ENCODE measurements at regions not wholly inside any gene's neighbourhood (a gene's known extent, or its start where the extent isn't known, plus 50 kb on each side); places are given as distances from the start of the nearest gene placed in this dataset.

GRCh38 chr11:134536219-134536618 lies 124.2 kb upstream of the B3GAT1 start:
- no peak overlapping the region for H3K27ac ChIP-seq (ENCODE audit: extremely low read depth, low read depth, low read length)
- H3K79me2 ChIP-seq (ENCODE audit: control insufficient read depth, insufficient read depth, low read length): no peaks in the 10 kb centered on the region
- H3K4me3 ChIP-seq: no peak overlapping the region
- H3K9ac ChIP-seq (ENCODE audit: insufficient read depth in 1 of 2, low read depth in 2 of 2, low read length in 2 of 2): no peak overlapping the region
- ChIA-PET POLR2A (no interaction called here), CTCF (ENCODE audit: low intra/inter-chr PET ratio) (no interaction called here)
- peaks cover 11 to 66% of the 10 kb centered on the region in 2 experiments; a peak in 3 of 5 replicates for H3K27me3 ChIP-seq (ENCODE audit: control insufficient read depth in 2 of 2, insufficient read depth in 2 of 2, low read length in 2 of 2)
- WGBS (ENCODE audit: insufficient coverage, low coverage, missing lambda C conversion rate): 3% methylated on average over 15 of the region's 15 CpGs
- no TSS peak for BruUV-seq (replicated peaks)
- 0 out of 5 replicates have a peak, but pooled peaks cover 0 to 4% of the 10 kb centered on the region in 2 experiments for H3K4me1 ChIP-seq (replicated peaks in 1 of 2; ENCODE audit: control insufficient read depth in 2 of 2, insufficient read depth in 2 of 2, low read length in 2 of 2)
- H2AFZ ChIP-seq (ENCODE audit: low read depth, low read length): no peak overlapping the region
- no peaks in the 10 kb centered on the region for H3K9me1 ChIP-seq (ENCODE audit: control insufficient read depth, insufficient read depth, low read length)
- FAIRE-seq (no peak), DNase-seq (ENCODE audit: extremely low read depth in 1 of 4, low spot score in 3 of 4) (no peak), ATAC-seq (no peak; the same call in 2 of the 3 replicates)
- H3K36me3 ChIP-seq (ENCODE audit: control insufficient read depth, insufficient read depth, low read length): no peaks in the 10 kb centered on the region
- no peaks in the 10 kb centered on the region for H3K9me3 ChIP-seq (replicated peaks; ENCODE audit: control insufficient read depth, insufficient read depth, low read depth, low read length)
- in situ Hi-C loops (cut with MboI): no loop called here
- intact Hi-C loops (cut with micrococcal nuclease): no loop called here
- H4K20me1 ChIP-seq (replicated peaks; ENCODE audit: control insufficient read depth, insufficient read depth, low read length): 0 out of 2 replicates have a peak, but pooled peaks cover 4% of the 10 kb centered on the region
- no peak overlapping the region for H3K4me2 ChIP-seq (ENCODE audit: insufficient read depth, low read length)
- TF ChIP-seq, protein P1, sequence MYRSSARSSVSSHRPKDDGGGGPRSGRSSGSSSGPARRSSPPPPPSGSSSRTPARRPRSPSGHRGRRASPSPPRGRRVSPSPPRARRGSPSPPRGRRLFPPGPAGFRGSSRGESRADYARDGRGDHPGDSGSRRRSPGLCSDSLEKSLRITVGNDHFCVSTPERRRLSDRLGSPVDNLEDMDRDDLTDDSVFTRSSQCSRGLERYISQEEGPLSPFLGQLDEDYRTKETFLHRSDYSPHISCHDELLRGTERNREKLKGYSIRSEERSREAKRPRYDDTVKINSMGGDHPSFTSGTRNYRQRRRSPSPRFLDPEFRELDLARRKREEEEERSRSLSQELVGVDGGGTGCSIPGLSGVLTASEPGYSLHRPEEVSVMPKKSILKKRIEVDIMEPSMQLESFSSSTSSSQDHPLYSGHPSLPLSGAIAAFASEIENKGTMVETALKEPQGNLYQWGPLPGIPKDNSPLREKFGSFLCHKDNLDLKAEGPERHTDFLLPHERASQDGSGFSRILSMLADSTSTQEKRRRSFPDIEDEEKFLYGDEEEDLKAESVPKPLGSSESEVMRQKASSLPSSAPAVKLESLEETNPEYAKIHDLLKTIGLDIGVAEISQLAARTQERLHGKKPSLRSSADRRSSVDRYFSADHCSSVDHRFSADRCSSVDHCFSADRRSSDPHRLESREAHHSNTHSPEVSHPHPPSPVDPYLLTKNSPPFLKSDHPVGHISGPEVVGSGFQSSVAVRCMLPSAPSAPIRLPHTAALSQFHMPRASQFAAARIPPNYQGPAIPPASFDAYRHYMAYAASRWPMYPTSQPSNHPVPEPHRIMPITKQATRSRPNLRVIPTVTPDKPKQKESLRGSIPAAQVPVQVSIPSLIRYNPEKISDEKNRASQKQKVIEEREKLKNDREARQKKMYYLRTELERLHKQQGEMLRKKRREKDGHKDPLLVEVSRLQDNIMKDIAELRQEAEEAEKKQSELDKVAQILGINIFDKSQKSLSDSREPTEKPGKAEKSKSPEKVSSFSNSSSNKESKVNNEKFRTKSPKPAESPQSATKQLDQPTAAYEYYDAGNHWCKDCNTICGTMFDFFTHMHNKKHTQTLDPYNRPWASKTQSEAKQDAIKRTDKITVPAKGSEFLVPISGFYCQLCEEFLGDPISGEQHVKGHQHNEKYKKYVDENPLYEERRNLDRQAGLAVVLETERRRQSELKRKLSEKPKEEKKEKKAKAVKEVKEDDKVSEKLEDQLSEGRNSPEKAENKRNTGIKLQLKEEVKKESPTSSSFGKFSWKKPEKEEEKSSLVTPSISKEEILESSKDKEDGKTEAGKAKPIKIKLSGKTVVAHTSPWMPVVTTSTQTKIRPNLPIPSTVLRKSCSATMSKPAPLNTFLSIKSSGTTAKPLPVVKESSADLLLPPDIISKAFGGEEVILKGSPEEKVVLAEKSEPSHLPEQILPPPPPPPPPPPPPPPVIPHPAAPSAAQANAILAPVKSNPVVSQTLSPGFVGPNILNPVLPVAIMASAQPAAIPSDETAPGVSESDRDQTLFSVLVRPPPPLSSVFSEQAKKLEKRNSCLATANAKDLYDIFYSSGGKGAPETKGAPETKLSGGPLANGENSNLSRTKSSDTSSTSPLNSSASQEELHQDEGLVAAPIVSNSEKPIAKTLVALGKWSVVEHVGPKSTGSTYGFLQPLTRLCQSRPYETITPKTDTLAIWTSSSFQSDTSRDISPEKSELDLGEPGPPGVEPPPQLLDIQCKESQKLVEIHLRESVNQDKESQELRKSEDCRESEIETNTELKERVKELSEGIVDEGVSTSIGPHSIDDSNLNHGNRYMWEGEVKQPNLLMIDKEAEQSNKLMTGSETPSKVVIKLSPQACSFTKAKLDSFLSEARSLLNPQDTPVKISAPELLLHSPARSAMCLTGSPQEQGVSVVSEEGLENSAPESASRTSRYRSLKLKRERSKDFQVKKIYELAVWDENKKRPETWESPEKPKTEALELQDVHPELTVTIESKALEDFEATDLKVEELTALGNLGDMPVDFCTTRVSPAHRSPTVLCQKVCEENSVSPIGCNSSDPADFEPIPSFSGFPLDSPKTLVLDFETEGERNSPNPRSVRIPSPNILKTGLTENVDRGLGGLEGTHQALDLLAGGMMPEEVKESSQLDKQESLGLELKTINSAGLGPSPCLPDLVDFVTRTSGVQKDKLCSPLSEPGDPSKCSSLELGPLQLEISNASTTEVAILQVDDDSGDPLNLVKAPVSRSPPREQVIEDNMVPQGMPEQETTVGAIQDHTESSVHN (IDR thresholded peaks at IDR 0.05; ENCODE audit: borderline replicate concordance in 1 of 2, low read depth in 1 of 2): no peak
- TF ChIP-seq NONO (IDR thresholded peaks at IDR 0.05; ENCODE audit: low read depth in 2 of 2, low read length in 1 of 2): no peak
- no peak for TF ChIP-seq ZNF197 (CRISPR knock-in tag; IDR thresholded peaks at IDR 0.05; ENCODE audit: low read depth)
- no peak for TF ChIP-seq BRF1 (IDR thresholded peaks at IDR 0.05; ENCODE audit: borderline replicate concordance, extremely low read depth, insufficient read length)
- no peak for TF ChIP-seq ZNF586 (CRISPR knock-in tag; conservative IDR thresholded peaks at IDR 0.05)
- no peak for TF ChIP-seq KDM5B (IDR thresholded peaks at IDR 0.05; ENCODE audit: insufficient replicate concordance, low read depth, low read length)
- TF ChIP-seq TCF7L2 (IDR thresholded peaks at IDR 0.05; ENCODE audit: low read depth, low read length): no peak
- no peak for TF ChIP-seq RAD21 (CRISPR knock-in tag; conservative IDR thresholded peaks at IDR 0.05 in 1 of 2, IDR thresholded peaks at IDR 0.05 in 1 of 2)
- no peak for TF ChIP-seq ILF3 (IDR thresholded peaks at IDR 0.05; ENCODE audit: borderline replicate concordance)
- TF ChIP-seq SMARCE1 (IDR thresholded peaks at IDR 0.05): no peak
- no peak for TF ChIP-seq L3MBTL2 (IDR thresholded peaks at IDR 0.05)
- no peak for TF ChIP-seq TGIF2 (CRISPR knock-in tag; IDR thresholded peaks at IDR 0.05)
- no peak for TF ChIP-seq MAFK (IDR thresholded peaks at IDR 0.05; ENCODE audit: low read length)
- no peak for TF ChIP-seq TOE1 (IDR thresholded peaks at IDR 0.05; ENCODE audit: borderline replicate concordance)
- TF ChIP-seq TOE1 (CRISPR knock-in tag; IDR thresholded peaks at IDR 0.05; ENCODE audit: borderline replicate concordance, low read depth): no peak
